Choroid plexus epithelial cell (primary cell): ENCODE measurements at regions not wholly inside any gene's neighbourhood (a gene's known extent, or its start where the extent isn't known, plus 50 kb on each side); places are given as distances from the start of the nearest gene placed in this dataset.

Experiments used
- DNase-seq: peaks from one replicate; pipeline ENCODE4 v3.0.0-alpha.2; 2010; ENCODE audit warnings: low read depth
- H3K4me3 ChIP-seq: 2 replicates; pipeline ENCODE4 v1.5.1; 2011; ENCODE audit warnings: low read depth, mild to moderate bottlenecking, control low read depth, low read length, moderate library complexity
- TF ChIP-seq, protein P1 (sequence below): conservative IDR thresholded peaks from 2 replicates; pipeline ENCODE4 v1.5.1; 2011; ENCODE audit warnings: low read depth, mild to moderate bottlenecking, control low read depth, inconsistent platforms, low read length, moderate library complexity

DNA sequence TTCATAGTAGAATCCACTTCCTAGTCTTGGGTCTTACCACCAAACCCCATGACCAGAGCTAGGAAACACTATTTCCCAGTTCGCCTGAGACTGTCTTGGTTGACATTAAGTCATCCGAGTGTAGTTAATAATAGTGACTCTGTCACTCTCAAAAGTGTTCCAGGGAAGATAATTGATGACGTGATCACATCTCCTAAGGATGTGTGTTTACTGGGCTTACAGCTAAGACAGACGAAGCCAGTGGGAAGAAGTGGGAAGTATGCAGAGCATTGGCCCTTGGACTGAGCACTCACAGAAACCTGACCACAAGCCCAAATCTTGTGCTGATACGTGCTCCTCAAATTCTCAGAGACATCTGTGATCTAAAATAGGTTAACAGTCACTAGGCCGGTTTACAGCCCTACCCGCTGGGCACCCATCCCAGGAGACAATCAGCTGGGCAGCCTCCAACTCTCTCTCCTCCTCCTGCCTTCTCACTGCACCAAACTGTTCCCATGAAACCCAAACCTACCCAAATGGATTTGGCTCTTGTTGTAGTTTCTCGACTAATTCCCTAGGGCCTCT lies 316.6 kb downstream of the TLE1 start:
- no peak overlapping the region for H3K4me3 ChIP-seq
- DNase-seq: no peak
- TF ChIP-seq, protein P1, sequence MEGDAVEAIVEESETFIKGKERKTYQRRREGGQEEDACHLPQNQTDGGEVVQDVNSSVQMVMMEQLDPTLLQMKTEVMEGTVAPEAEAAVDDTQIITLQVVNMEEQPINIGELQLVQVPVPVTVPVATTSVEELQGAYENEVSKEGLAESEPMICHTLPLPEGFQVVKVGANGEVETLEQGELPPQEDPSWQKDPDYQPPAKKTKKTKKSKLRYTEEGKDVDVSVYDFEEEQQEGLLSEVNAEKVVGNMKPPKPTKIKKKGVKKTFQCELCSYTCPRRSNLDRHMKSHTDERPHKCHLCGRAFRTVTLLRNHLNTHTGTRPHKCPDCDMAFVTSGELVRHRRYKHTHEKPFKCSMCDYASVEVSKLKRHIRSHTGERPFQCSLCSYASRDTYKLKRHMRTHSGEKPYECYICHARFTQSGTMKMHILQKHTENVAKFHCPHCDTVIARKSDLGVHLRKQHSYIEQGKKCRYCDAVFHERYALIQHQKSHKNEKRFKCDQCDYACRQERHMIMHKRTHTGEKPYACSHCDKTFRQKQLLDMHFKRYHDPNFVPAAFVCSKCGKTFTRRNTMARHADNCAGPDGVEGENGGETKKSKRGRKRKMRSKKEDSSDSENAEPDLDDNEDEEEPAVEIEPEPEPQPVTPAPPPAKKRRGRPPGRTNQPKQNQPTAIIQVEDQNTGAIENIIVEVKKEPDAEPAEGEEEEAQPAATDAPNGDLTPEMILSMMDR: no peak

DNA sequence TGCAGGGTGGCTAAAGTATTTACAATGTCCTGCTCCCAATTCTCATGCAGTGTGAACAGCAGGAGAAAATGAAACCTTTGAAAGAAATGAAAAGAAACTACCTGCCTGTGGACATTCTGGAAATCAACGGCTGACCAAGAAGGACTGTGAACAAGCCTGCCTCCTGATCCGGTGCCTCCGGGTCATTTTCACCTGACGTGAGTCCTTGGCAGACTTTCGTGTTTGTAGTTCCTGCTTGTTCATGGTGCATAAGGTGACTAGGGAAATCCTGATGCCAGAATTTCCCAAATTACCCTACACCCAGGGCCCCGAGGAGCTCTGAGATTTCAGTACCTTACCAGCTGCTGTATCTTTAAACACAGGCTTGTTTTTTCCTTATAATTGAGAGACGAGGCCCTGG lies 317.5 kb downstream of the TLE1 start:
- no peak overlapping the region for H3K4me3 ChIP-seq
- TF ChIP-seq, protein P1: no peak
- DNase-seq: no peak

DNA sequence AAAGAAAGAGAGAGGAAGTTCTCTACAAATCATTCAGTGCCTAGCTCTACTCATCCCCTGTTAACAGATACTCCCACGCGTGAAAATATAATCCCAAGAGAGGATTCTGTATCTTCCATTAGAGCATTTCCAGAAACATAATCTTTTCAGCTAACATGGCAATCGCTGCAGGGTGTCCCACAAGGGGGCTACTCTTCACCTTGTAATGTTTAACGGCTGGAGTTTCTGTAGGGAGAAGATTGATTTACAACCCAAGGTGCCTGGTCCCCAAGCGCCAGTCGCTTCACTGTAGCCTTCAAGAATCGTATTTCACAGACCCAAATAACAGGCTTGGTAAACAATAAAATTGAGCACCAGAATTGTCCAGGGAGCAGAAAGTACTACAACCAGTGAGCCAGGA lies 318.7 kb downstream of the TLE1 start:
- no peak overlapping the region for H3K4me3 ChIP-seq
- TF ChIP-seq, protein P1: no peak
- no peak for DNase-seq

DNA sequence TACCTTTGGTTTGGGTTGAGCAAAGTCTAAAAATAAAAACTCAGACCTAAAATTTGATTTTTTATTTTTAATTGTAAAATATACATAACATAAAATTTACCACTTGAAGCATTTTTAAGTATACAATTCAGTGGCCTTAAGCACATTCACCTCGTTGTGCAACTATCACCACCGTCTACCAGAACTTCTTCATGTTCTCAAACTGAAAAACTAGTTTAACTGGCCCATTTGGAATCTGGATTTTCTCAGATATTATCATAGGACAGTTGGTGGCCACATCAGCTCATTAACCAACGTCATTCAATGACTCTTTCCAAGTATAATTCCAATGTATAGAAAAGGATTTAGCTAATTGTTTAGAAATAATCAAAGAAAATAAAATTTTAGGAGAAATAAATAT lies 319.3 kb downstream of the TLE1 start:
- TF ChIP-seq, protein P1: no peak
- no peak for DNase-seq

DNA sequence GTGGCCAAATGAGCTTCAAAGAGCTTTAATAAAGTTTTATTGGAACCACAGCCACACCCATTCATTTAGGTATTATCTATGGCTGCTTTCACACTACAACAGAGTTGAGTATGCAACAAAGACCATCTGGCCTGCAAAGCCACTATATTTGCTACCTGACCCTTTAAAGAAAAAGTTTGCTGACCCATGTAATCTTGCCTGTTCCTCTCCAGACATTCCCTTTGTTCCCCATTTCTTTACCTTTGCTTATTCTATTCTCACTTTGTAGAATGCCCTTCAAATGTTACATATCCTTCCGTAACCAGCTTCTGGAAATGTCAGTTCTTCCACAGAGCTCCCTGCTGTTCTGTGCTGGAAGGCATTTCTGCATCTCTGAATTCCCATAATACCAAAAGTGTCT lies 320.2 kb downstream of the TLE1 start:
- TF ChIP-seq, protein P1: no peak
- no peak for DNase-seq
- no peak overlapping the region for H3K4me3 ChIP-seq

More for the DNA sequence above, 319.3 kb downstream of the TLE1 start:
- H3K4me3 ChIP-seq: no peak overlapping the region

DNA sequence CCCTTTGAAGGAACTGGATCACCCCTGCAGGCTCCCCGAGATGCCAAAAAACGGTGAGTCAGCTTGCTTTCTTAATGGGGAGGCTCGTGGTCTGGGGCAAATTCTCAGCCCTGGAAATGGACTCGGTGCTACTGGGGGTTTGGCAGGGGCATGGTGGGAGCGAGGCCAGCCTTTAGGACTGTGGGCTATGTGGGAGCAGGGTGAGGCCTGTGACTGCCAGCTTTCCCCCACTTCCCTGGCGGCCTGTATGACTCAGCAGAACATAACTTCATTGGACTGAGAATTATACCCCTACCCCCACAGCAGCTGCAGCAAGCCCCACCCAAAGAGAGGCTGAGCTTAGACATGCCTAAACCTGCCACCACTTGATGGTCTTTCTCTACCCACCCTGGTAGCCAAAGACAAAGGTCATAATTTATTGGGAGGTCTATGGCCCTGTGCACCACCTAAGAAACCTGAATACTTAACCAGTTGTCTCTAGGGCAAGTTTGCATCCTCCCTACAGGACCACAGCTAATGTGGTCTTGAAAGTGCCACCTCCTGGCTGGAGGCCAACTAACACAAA lies 325.3 kb downstream of the TLE1 start:
- TF ChIP-seq, protein P1: no peak
- DNase-seq: no peak
- no peak overlapping the region for H3K4me3 ChIP-seq

DNA sequence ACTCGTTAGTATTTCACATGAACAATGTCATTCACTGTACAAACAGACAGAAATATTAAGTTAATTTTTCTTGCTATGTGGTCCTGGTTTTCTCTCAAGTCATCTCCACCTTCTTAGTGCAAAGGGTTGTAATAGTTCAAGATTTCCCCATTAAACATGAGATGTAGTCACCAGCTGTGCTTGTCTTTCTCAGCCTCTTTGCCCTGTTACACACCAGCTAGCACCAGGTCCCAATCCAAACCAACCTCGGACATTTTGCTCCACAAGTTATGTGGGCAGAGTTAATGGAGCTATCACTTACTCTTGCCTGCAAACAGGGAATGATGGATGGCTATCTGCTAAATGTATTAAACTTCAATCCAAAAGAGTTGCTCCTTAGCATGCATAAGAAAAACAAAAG lies 328.1 kb downstream of the TLE1 start:
- no peak overlapping the region for H3K4me3 ChIP-seq
- TF ChIP-seq, protein P1: no peak
- DNase-seq: no peak
